CD4-positive, alpha-beta T cell treated with Interleukin-21 for 1 hour (primary cell): ENCODE measurements at regions not wholly inside any gene's neighbourhood (a gene's known extent, or its start where the extent isn't known, plus 50 kb on each side); places are given as distances from the start of the nearest gene placed in this dataset.

Source experiments
- DNase-seq: peaks from one replicate; pipeline ENCODE4 v3.0.0-alpha.2; 2020

- DNase-seq = no peak
These were observed 503.2 kb upstream of the MKI67 start for GRCh38 chr10:128629111-128630096.

DNA sequence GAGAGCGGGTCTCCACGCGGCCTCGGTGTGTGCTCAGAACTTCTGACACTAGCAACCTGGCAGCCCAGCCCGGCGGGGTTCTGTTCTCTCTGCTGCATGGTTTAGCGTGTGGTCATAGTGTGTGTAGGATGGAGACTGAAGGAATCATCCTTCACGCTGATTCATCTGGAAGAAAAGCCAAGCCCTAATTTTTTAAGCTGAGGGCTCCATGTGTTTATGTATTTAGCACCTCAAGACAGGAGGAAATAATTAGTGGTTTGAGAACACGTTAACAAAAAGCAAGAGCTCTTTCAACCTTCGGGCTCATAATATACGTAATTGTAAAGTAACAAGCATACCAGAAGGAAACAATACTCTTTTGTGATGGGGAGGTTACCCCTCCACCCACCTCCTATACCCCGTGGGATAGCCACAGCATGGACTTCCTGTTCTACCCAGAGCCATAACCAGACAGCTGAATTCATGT lies 504.6 kb upstream of the MKI67 start:
- no peak for DNase-seq

GRCh38 chr10:128631801-128632241 lies 505.6 kb upstream of the MKI67 start:
- DNase-seq = no peak

- no peak for DNase-seq
These were observed 506.5 kb upstream of the MKI67 start for GRCh38 chr10:128632694-128633093.

DNA sequence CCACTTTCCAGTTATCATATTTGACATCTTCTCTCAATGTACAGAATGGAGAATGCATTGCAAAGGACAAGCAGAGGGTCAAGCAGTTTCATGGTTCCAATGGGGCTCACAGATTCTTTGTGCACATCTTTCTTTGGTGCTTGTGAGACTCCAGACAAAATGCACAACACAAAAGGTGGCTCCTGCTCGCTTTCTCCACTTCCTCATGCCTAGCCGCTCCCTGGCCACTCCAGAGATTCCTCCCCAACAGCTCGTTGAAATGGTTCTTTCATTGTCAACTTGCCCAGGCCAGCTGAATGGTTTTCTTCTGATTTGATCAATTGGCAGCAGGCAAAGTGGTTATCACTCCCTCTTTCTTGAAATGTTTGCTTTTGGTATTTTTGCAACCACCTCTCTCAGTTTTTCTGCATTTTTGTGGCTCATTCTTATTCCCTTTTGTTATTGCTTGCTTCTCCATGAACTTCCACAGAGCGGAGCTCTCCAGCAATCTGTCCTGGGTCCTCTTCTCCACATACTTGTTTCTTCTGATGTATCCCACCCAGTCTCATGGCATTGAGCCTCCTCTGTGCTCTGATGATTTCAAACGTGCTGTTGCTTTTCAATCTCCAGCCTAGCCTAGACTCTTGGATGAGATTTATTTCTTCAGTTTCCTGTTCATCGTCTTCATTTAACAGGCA lies 507.8 kb upstream of the MKI67 start:
- DNase-seq = no peak

- no peak for DNase-seq
These were observed 515.8 kb upstream of the MKI67 start for GRCh38 chr10:128642023-128642422.

DNA sequence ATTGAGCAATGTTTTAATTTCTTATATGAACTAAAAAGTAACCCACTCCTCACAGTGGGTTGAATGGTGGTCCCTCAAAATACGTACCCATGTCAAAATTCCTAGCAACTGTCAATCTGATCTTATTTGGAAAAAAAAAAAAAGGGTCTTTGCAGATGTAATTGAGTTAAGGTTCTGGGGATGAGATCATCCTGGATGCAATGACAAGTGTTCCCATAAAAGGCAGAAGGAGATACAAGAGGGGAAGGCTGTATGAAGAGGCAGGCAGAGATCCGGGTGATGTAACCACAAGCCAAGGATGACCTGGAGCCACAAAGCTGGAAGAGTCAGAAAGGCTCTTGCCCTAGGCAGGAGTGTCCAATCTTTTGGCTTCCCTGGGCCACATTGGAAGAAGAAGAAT lies 516.3 kb upstream of the MKI67 start:
- no peak for DNase-seq

GRCh38 chr10:128643658-128644057 lies 517.4 kb upstream of the MKI67 start:
- DNase-seq = no peak

- DNase-seq = no peak
These were observed 519.3 kb upstream of the MKI67 start for GRCh38 chr10:128645486-128645885.

DNA sequence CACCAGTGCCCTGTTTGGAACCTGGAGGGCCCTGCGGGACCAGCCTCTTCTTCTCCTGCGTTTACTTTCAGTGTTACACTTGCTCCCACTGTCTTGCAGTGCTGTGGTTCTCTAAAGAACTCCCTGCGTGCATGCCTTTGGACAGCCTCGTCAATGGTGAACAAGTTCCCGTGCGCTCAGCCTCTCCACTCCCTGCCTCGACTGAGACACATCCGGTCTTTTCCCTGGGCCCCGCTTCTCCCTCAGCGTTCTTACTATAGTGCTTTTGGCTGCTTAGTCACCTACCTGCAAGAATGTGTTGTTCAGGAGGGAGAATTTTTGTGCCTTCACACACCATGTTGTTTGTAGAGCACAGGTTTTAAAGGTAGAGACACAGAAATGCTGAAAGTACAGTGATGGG lies 520.7 kb upstream of the MKI67 start:
- no peak for DNase-seq

- DNase-seq = no peak
These were observed 531.3 kb upstream of the MKI67 start for GRCh38 chr10:128657548-128657947.

GRCh38 chr10:128660726-128661125 lies 534.5 kb upstream of the MKI67 start:
- DNase-seq = no peak

GRCh38 chr10:128661404-128662197 lies 535.4 kb upstream of the MKI67 start:
- DNase-seq = no peak

- DNase-seq = no peak
These were observed 536.3 kb upstream of the MKI67 start for GRCh38 chr10:128662520-128662919.

GRCh38 chr10:128664729-128665128 lies 538.5 kb upstream of the MKI67 start:
- no peak for DNase-seq

DNA sequence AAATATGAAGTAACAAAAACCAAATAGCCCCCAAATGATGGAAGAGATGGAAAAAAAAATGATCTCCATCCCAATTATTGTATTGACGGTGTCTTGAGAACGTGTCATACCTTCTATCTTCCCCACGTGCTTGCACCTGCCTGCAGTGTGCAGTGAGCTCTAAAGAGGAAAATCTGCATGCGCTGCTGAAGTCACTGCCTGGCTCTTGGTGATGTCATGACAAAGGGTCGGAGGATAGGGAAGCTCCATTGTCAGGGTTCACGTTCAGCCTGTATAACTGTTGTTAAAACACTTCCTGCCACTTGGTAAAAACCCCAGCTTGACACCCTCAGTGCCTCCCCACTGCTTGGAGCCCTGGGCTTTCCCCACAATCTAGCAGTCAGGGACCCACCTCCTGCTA lies 549.2 kb upstream of the MKI67 start:
- no peak for DNase-seq

GRCh38 chr10:128680116-128680515 lies 553.9 kb upstream of the MKI67 start:
- DNase-seq = no peak

DNA sequence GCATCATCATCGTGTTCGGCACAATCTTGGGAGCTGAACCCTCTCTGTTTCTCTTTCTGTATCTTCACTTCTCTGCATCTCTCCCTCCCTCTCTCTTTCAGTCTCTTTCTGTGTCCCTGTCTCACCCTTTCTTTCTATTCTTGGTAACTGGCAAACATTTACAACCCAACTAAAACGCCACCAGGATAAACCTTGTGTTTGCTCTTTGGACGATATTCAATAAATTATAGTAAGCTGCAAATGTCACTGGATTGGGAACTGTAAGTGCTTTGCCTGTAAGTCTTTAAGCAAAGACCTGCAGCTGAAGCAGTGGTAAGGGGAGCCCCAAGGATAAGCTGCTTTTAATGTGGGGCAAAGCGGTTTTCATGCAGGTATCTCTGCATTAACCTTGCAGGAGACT lies 558.0 kb upstream of the MKI67 start:
- DNase-seq = no peak

GRCh38 chr10:128686630-128687278 lies 560.5 kb upstream of the MKI67 start:
- DNase-seq = no peak

DNA sequence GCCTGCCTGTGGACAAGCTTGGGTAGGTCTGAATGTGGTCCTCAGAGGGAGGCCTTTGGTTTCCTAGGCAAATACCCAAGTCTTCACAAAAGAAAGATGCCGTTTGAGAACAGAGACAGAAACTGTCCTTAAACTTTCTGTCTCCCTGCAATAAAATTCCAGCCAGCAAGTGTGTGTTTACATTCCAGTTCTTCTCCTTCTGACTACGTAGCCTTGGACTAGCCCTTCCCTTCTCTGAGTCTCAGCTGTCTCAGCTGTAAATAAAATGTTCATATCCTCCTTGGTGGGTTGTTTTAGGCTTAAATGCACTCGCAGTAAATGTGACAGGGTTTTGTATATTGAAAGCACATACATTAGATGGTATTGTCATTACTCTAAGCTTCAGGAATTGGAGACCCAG lies 561.2 kb upstream of the MKI67 start:
- DNase-seq = no peak

GRCh38 chr10:128687927-128688549 lies 561.8 kb upstream of the MKI67 start:
- DNase-seq = no peak

- no peak for DNase-seq
These were observed 563.4 kb upstream of the MKI67 start for GRCh38 chr10:128689667-128690066.
